ENCODE measurements at regions not wholly inside any gene's neighbourhood (a gene's known extent, or its start where the extent isn't known, plus 50 kb on each side); places are given as distances from the start of the nearest gene placed in this dataset.

GRCh38 chr1:219373616-219373935, 199.9 kb downstream of the LYPLAL1 start:
- Histone ChIP-seq H3K9me3 (no peaks in the 10 kb centered on the region), H3K27ac (no peak overlapping the region), H3K36me3 (no peaks in the 10 kb centered on the region), H3K27me3 (no peaks in the 10 kb centered on the region), H3K4me1 (no peaks in the 10 kb centered on the region), H3K4me3 (no peak overlapping the region)
- TF ChIP-seq, protein P1, sequence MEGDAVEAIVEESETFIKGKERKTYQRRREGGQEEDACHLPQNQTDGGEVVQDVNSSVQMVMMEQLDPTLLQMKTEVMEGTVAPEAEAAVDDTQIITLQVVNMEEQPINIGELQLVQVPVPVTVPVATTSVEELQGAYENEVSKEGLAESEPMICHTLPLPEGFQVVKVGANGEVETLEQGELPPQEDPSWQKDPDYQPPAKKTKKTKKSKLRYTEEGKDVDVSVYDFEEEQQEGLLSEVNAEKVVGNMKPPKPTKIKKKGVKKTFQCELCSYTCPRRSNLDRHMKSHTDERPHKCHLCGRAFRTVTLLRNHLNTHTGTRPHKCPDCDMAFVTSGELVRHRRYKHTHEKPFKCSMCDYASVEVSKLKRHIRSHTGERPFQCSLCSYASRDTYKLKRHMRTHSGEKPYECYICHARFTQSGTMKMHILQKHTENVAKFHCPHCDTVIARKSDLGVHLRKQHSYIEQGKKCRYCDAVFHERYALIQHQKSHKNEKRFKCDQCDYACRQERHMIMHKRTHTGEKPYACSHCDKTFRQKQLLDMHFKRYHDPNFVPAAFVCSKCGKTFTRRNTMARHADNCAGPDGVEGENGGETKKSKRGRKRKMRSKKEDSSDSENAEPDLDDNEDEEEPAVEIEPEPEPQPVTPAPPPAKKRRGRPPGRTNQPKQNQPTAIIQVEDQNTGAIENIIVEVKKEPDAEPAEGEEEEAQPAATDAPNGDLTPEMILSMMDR (IDR thresholded peaks at IDR 0.05), result no peak
- DNase-seq, result no peak
- intact Hi-C loops (cut with DNase I), result no loop called here
- ATAC-seq, result no peak

GRCh38 chr1:219372916-219373615, 199.4 kb downstream of the LYPLAL1 start:
- intact Hi-C loops (cut with DNase I), result no loop called here
- TF ChIP-seq, protein P1 (IDR thresholded peaks at IDR 0.05), result no peak
- Histone ChIP-seq H3K36me3 (no peaks in the 10 kb centered on the region), H3K27ac (no peak overlapping the region), H3K4me1 (no peaks in the 10 kb centered on the region), H3K4me3 (no peak overlapping the region), H3K27me3 (no peaks in the 10 kb centered on the region), H3K9me3 (no peaks in the 10 kb centered on the region)
- DNase-seq, result no peak
- ATAC-seq, result no peak

DNA sequence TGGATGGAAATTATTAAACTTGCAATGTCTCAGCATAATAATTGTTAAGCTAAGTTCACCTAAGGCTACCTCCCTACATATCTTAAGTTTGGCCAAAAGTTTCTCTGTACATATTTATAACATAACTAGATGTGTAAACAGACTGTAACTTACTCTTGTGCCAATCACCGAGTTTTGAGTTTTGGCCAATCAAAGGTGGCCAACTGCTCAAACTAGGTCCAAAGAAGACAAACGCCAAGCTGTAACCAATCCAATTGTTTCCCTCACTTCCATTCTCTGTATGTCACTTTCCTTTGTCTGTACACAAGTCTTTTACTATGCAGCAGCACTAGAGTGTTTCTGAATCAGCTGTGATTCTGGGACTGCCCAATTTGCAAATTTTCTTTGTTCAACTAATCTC, 197.8 kb downstream of the LYPLAL1 start:
- H3K9me3 ChIP-seq, result no peaks in the 10 kb centered on the region
- H3K36me3 ChIP-seq, result no peaks in the 10 kb centered on the region
- no peak overlapping the region for H3K27ac ChIP-seq
- ATAC-seq, result no peak
- no peaks in the 10 kb centered on the region for H3K4me1 ChIP-seq
- no peak for DNase-seq
- intact Hi-C loops (cut with DNase I), result no loop called here
- no peaks in the 10 kb centered on the region for H3K27me3 ChIP-seq
- no peak overlapping the region for H3K4me3 ChIP-seq
- TF ChIP-seq, protein P1 (IDR thresholded peaks at IDR 0.05), result no peak

- TF ChIP-seq, protein P1 (IDR thresholded peaks at IDR 0.05), result no peak
- ATAC-seq (no peak), DNase-seq (no peak)
- Histone ChIP-seq H3K27me3 (no peaks in the 10 kb centered on the region), H3K27ac (no peak overlapping the region), H3K4me3 (no peak overlapping the region), H3K36me3 (no peaks in the 10 kb centered on the region), H3K9me3 (no peaks in the 10 kb centered on the region), H3K4me1 (no peaks in the 10 kb centered on the region)
- intact Hi-C loops (cut with DNase I), result no loop called here
These were observed 193.8 kb downstream of the LYPLAL1 start for GRCh38 chr1:219367496-219367895.

- TF ChIP-seq, protein P1 (IDR thresholded peaks at IDR 0.05), result no peak
- intact Hi-C loops (cut with DNase I), result no loop called here
- Histone ChIP-seq H3K4me1 (no peaks in the 10 kb centered on the region), H3K4me3 (no peak overlapping the region), H3K9me3 (no peaks in the 10 kb centered on the region), H3K27me3 (no peaks in the 10 kb centered on the region), H3K27ac (no peak overlapping the region), H3K36me3 (no peaks in the 10 kb centered on the region)
- DNase-seq (no peak), ATAC-seq (no peak)
These were observed 191.8 kb downstream of the LYPLAL1 start for GRCh38 chr1:219365451-219365850.

- Histone ChIP-seq H3K36me3 (no peaks in the 10 kb centered on the region), H3K27me3 (no peaks in the 10 kb centered on the region), H3K27ac (no peak overlapping the region), H3K4me1 (no peaks in the 10 kb centered on the region), H3K4me3 (no peak overlapping the region), H3K9me3 (no peaks in the 10 kb centered on the region)
- TF ChIP-seq, protein P1 (IDR thresholded peaks at IDR 0.05), result no peak
- intact Hi-C loops (cut with DNase I), result no loop called here
- ATAC-seq (no peak), DNase-seq (no peak)
These were observed 189.0 kb downstream of the LYPLAL1 start for GRCh38 chr1:219362702-219363101.

Measured in upper lobe of right lung (tissue), 1 donor.